GM12874 (cell line): ENCODE measurements at regions not wholly inside any gene's neighbourhood (a gene's known extent, or its start where the extent isn't known, plus 50 kb on each side); places are given as distances from the start of the nearest gene placed in this dataset.

Source experiments
- TF ChIP-seq, protein P1 (sequence below): IDR thresholded peaks from 2 replicates; pipeline ENCODE4 v1.5.1; 2011; ENCODE audit warnings: low read depth, mild to moderate bottlenecking, control low read depth, low read length, moderate library complexity; ENCODE audit not compliant: insufficient read depth

DNA sequence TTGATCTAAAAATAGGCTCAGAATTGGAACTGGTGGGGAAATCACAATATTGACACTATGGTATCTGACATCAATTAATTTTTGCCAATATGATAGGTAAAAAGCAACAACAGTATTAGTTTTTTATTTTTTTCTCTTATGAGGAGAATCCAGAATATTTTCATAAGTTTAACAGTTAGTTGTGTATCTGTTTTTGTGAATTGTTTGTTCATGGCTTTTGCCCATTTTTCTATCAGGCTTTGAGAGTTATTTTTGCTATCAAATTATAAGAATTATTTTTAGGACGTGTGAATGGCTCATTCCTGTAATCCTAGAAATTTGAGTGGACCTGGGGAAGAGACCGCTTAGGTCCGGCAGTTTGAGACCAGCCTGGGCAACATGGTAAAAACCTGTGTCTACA is 608.6 kb upstream of the ADGRB3 start:
- TF ChIP-seq, protein P1, sequence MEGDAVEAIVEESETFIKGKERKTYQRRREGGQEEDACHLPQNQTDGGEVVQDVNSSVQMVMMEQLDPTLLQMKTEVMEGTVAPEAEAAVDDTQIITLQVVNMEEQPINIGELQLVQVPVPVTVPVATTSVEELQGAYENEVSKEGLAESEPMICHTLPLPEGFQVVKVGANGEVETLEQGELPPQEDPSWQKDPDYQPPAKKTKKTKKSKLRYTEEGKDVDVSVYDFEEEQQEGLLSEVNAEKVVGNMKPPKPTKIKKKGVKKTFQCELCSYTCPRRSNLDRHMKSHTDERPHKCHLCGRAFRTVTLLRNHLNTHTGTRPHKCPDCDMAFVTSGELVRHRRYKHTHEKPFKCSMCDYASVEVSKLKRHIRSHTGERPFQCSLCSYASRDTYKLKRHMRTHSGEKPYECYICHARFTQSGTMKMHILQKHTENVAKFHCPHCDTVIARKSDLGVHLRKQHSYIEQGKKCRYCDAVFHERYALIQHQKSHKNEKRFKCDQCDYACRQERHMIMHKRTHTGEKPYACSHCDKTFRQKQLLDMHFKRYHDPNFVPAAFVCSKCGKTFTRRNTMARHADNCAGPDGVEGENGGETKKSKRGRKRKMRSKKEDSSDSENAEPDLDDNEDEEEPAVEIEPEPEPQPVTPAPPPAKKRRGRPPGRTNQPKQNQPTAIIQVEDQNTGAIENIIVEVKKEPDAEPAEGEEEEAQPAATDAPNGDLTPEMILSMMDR, result no peak

- TF ChIP-seq, protein P1, result no peak
Measured at GRCh38 chr6:68025764-68026163, 609.3 kb upstream of the ADGRB3 start.

- TF ChIP-seq, protein P1, result no peak
Measured at GRCh38 chr6:68024570-68025269, 610.4 kb upstream of the ADGRB3 start.

DNA sequence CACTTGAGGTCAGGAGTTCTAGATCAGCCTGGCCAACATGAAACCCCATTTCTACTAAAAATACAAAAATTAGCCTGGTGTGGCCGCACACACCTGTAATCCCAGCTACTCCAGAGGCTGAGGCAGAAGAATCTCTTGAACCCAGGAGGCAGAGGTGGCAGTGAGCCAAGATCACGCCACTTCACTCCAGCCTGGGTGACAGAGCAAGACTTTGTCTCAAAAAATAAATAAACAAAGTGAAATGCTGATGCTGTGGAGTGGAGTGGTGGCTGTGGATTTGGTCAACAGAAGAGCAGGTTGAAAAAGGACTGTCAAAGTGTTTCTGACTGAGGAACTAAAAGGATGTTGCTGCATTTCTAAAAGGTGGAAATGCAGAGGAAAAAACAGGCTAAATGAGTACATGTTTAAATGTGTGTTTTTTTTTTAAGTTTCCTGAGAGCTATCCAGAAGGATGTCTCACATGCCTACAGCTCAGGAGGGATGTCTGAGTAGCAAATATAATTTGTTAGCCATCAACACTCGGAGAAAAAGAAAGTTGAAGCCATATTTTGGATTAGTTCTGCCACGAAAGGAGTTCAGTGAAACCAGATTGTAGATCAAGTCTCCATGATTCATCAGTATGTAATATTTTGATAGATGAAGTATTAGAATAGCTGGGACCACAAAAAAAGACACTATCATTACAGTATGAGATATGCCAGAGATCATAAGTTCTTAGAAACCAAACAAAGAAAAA is 621.1 kb upstream of the ADGRB3 start:
- TF ChIP-seq, protein P1, result no peak

DNA sequence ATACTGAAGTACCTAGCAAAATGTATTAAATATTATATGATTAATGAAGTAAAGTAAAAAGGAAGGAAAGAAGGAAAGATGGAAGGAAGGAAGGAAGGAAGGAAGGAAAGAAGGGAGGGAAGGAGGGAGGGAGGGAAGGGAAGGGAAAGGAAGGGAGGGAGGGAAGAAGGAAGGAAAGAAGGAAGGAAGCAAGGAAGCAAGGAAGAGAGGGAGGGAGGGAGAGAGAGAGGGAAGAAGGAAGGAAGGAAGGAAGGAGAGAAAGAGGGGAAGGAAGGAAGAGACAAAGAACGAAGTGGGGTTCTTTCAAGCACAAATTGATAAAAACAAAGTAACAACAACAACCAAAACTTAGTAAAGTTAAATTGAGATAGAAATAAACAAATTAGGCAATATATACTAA is 622.3 kb upstream of the ADGRB3 start:
- TF ChIP-seq, protein P1, result no peak

DNA sequence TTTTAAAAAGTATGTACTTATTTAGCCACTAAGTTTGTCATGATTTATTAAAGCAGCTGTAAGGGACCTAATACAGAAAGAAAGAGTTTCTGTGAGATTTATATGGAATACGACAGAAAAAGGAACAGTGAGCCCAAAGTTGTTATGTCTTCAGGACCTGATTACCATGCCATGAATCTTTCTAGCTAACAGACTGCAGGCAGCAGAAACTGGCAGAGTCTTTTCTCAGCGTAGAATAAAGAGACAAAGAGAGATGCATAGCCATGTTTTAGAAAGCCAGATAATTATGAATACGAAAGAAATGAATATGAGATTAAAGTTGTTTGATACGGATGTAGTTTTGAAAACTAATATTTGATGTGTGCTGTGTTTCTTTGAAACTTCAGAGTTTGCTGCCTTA is 624.1 kb upstream of the ADGRB3 start:
- TF ChIP-seq, protein P1, result no peak

DNA sequence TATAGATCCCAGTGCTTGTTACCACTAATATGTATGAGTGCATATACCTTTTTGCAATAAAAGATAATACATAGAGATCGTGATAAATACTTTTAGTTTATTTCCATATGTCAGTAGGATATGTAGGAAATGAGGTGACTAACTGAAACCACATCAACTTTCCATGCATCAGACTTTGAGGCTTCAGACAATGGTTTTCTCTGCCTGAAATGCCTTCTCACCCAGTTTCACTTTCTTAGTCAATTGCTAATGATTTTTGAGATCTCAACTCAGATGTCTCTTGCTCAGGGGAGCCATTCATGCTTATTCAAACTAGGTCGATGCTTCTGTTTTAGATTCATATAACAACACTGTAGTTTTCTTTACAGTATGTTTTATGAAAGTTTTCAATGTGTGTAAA is 626.6 kb upstream of the ADGRB3 start:
- TF ChIP-seq, protein P1, result no peak
